NOMO-1 treated with DMSO at 0.1 percent for 48 hours (cell line): ENCODE measurements at regions not wholly inside any gene's neighbourhood (a gene's known extent, or its start where the extent isn't known, plus 50 kb on each side); places are given as distances from the start of the nearest gene placed in this dataset.

Experiments
- DNase-seq: peaks from one replicate; lab custom pipeline; 2025; ENCODE audit not compliant: unreplicated experiment; lab: John Stamatoyannopoulos, UW

DNA sequence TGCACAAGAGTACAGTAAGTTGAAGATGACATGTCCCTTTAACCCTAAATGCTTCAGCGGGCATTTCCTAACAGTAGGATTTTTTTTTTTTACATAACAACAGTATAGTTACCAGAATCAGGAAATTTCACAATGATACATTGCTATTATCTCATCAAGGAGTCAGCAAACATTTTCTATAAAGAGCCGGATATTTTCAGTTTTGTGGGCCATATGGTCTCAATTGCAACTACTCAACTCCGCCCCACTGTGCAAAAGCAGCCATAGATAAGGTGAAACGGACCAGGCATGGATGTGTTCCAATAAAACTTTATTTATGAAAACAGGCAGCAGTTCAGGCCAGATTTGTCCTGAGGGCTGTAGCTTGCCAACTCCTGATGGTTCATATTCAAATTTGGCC is 130.6 kb downstream of the SMAD6 start:
- peak; percentile 88 for DNase-seq

DNA sequence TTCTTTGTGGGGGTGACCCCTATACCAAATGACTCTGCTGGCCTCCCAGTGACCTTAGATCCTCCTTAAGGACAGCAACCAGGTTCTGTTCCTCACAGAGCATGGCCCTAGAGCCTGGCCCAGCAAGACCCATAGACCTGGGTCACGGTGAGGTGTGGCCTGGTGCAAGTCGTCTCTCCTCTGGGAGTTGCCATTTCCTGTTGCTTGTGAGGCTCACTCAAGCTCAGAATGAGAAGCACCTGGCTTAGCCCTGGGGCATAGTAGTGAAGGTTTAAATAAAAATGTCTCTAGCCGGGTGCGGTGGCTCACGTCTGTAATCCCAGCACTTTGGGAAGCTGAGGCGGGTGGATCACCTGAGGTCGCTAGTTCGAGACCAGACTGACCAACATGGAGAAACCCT is 131.3 kb downstream of the SMAD6 start:
- DNase-seq: no peak

GRCh38 chr15:66833803-66834202 is 131.8 kb downstream of the SMAD6 start:
- no peak for DNase-seq

- DNase-seq: peak; percentile 56
Measured at GRCh38 chr15:66834881-66835878, 133.1 kb downstream of the SMAD6 start.

GRCh38 chr15:66836231-66837030 is 134.4 kb downstream of the SMAD6 start:
- no peak for DNase-seq

GRCh38 chr15:66838202-66838601 is 136.2 kb downstream of the SMAD6 start:
- DNase-seq: no peak

DNA sequence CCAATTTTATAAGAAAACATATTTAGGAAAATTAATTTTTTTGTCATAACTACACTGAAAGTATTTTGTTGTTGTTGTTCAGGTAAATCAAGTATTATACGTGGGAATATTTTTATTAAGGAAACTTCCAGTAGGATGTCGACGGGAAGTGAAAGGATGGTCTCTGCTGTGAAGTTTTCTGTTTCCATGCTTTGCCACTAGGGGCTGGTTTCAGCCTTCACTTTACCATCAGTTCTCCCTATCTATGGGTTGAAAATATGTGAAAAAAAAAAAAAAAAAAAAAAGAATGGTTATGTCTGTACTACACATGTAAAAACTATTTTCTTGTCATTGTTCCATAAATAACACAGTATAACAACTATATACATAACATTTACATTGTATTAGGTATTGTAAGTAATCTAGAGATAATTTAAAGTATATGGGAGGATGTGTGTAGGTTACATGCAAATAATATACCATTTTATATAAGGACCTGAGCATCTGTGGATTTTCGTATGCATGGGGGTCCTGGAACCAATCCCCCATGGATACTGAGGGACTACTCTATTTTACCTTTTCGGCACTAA is 136.7 kb downstream of the SMAD6 start:
- no peak for DNase-seq

DNA sequence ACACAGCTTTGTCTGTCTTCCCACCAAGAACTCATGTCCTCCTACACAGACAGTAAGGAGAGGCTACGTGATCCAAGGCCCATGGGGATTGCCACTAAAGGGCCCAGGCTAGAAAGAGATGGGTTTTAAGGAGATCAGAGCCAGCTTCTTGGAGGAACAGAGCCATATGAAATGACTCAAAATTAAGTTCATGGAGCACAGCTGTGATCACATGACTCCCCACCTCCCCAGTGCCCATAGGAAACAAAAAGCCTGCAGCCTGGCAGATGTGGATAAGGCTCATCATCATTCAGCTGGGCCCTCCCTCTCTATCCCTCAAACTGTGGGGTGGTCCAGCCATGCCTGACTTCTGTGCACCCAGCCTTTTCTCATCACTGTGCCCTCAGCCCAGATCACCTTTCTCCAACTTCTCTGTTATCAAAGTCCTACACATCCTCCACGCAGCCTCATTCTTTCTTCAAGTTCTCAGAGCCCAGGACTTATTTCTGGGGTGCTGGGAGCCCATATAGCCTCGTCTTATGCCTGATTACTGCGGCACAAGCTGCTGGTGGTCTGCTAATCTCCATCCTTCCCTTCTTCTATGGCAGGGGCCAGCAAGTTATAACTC is 137.6 kb downstream of the SMAD6 start:
- no peak for DNase-seq

DNA sequence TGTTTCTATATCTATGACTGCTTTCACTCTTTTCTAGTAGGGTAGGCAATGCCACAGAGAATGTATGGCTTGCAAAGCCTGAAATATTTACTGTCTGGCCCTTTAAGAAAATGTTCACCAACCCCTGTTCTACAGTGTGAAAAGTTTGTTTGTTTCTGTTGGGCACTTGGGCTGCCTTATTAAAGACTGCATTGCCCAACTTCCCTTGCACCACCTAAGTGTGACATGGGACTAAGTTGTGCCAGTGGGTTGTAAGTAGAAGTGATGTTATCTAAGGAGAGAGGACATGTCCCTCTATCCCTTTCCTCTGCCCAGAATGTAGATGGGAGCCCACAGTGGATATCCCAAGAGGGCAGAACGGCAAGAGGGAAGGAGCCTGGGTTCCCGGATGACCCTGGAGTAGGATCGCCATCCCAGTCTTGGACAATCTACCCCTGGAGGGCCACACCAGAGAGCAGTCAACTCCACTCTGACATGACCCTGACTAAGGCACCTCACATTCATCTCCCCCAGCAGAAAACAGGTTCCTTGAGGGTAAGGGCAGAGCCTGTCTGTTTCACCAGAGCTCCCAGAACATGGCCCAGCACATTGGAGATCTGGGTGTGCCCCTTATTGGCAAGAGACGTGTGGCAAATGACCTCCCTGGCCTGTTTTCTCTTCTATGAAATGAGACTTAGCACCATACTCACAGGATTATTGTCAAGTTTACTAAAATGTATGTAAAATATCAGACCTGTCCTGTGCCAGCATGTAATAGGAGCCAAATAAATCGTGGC is 138.8 kb downstream of the SMAD6 start:
- peak; percentile 54 for DNase-seq

DNA sequence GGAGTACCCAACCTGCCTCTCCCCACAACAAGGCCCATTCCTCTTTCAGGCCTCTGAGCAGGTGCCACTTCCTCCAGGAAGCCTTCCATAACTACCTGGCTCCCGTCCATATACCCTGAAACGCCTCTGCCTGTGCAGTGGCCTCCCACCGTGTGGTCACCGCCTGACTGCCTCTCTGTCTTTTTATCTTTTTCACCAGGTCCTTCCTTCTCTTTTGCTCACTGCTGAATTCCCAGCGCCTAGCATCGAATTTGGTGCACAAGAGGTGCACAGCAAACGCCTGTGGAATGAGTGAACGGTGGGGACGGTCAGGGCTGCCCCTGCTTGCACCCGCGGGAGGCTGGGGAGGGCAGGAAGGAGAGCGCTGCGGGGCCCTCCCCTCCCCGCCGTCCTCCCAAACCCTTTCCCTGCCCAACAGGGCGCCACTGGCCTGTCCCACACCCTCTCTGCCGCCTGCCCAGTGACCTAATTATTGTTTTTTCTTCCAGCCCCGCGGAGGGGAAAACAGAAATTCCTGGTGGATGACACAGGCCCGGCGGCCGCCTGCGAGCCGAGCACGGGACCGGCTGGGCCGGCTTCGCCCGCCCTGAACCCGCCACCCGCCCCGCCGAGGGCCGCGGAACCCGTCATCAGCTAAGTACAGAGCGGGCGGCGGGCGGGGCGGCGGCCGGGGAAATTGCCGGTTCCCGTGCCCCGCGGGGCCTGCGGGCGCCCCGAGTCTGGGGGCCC is 140.1 kb downstream of the SMAD6 start:
- DNase-seq: no peak

DNA sequence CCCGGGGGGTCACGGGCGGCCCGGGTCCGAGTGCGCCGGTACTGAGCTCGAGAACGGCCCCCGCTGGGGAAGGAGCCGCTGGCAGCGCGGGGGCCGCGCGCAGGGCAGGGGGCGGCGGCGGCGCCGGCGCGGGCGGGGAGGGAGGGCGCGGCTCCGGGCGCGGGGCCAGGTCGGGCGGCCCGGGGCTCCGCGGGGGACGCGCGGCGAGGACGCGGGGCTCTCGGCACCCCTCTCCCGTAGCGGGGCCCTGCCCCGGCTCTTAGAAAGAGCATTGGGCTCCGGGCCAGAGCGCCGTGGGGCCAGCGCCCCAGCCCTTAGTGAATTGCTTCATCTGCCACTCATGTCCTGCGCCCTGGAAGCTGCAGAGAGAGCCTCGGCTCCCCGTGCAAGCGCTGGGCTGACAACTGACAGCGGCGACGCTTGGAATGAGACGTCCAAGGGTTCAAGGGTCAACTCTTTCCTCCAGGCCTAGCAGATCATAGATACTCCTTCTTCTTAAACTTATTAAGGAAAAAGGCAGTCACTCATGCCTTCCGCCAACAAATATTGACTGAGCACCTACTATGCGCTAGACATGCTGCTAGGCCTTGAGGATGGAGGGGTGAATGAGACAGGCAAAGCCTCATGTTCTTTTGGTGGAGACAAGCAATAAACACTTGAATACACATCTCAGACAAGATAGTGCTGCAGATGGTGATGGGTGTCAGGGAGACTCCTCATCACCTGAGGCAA is 140.8 kb downstream of the SMAD6 start:
- peak; percentile 49 for DNase-seq

- no peak for DNase-seq
Measured at GRCh38 chr15:66843581-66843980, 141.5 kb downstream of the SMAD6 start.

DNA sequence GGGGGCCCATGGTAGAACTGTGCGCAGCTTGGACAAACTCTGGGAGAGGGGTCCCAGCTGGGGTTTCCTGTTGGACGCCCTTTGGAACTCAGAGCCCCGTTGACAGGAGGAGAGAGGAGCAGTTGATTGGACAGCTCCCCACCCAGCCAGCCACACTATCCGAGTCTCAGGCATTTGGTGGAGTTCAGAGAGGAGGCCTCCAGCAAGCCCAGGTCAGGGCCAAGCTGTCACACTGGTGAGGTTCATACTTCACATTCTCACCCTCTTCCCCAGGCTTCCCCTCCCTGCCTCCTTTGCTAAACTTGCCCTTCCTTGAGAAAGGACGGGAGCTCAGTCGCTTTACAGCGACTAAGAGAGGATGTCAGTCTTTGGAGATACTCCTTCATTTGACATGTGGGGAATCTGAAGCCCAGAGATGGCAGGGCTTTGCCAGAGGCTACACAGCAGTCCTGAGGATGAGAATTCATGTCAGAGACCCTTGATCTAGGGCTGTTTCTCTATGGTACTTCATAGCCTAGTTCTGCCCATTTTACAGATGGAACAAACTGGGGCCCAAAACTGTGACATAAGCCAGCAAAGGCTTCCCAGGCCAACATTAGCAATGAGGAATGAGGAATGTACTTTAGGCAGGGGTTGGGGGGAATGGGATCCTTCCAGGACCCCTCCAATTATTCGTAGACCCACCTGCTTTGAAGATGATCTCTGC is 142.2 kb downstream of the SMAD6 start:
- DNase-seq: no peak

- no peak for DNase-seq
Measured at GRCh38 chr15:66844747-66845145, 142.7 kb downstream of the SMAD6 start.

GRCh38 chr15:66845266-66845785 is 143.3 kb downstream of the SMAD6 start:
- DNase-seq: no peak

DNA sequence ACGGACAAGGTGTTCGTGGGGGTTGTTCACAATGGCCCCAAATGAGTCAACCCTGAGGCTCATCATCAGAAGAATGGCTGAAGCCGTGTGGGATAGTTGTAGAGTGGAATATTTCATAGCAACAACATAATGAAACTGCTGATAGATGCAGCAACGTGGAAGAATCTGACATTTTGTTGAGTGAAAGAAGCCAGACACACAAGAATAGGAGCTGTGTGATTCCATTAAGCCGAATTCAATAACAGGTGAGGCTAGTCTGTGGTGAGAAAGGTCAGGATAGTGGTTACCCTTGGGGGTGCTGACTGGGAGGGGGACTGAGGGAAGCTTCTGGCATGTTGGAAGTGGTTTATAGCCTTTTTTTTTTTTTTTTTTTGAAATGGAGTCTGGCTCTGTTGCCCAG is 144.0 kb downstream of the SMAD6 start:
- DNase-seq: no peak

- DNase-seq: no peak
Measured at GRCh38 chr15:66846811-66847210, 144.8 kb downstream of the SMAD6 start.

DNA sequence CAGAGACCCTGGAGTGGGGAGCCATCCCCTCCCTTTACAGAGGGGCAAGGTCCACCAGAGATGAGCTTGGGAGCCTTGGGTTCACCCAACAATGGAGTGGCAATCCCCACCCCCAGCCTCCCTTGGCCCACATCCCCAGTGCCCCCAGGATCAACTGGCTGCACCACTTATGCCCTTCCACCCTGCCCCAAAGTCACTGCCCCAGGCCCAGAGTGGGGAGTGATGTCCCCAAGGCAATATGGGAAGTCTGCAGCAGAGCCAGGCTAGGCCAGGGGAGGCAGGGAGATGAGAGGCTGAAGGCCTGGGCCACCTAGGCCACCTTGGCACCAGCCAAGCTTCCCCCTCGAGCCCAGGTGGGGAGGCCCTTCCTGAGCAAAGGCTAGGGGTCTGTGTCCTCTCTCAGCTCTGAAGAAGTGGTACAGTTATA is 145.5 kb downstream of the SMAD6 start:
- DNase-seq: no peak
